Activated CD4-positive, alpha-beta T cell treated with anti-CD3 and anti-CD28 coated beads for 4 hours (primary cell): ENCODE measurements at regions not wholly inside any gene's neighbourhood (a gene's known extent, or its start where the extent isn't known, plus 50 kb on each side); places are given as distances from the start of the nearest gene placed in this dataset.

Experiments used
- DNase-seq, 2 donors: peaks; one replicate each; pipeline ENCODE4 v3.0.0-alpha.2; 2020

DNA sequence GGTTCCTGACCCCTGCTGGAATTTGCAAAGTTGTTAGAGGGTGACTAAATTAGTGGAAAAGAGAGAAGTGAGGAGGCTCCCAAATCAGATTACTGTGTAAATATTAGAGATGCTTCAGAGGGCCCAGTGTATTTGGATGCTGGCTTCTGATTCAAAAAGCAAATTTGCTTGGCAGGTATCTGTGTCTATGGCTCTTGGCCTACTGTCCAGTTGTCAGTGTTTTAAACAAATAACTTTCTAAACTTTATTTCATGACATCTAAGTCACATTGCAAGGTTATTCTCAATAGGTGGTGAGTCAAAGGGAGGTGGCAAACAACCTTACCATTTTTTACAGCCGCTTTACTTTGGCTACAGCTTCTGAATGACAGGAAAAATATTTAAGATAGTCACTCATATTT lies 720.1 kb downstream of the KCNA4 start:
- no peak for DNase-seq

DNA sequence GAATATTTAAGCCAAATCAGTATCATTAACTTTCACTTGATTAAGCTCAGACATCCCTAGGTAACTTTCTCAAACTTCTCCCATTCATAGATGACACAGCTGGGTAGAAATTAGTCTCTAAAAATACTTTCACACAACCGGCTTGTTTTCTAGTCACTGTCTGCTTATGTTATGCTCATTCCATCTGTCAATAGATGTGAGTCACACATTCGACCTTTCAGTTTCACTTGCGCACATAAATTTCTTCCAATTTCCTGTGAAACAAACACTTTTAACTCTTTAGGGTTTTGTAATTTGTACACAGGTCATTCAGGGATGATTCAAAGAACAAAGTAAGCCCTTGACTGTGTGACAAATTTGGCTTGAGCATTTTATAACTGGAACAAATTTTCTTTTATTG lies 723.0 kb downstream of the KCNA4 start:
- no peak for DNase-seq

DNA sequence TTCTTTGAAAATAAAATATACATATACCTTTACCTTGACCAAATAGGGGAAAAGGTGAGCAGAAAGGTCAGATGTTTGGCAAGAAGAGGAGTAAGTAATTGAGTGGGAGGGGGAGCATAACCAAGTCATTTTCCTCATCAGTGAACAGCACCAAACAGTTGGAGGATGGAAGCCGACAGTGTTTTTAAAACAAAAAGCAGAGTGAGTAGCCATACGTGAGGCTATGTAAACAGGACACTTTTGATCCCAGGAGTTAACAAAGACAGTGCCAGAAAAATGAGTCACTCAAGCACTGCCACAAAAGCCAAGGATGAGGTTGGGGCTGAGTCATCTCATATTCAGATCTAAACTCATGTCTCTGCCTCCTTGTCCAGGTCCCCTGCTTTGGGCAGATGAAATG lies 734.7 kb downstream of the KCNA4 start:
- no peak for DNase-seq

DNA sequence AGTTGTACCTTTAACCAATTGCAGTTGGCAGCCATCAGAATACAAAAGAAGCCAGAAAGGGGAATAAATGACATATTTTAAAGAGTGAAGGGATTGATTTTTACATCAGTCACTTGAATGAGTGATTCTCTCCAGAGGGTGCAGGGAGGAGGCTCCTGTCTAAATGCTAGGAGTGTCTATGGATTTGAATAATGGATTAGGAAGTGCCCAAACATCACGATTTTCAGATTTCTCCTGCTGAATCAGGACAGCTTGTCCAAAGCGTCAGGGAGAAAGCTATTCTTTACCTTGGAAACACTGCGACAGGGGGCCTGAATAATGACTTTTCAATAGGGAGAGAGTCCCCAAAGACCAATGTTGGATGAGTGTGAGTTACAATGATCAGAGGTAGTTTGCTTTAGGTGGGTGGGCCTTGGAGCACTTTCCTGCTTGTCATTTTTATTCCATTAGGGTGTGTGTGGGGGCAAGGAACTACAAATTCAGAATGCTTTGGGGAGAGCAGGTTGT lies 735.5 kb downstream of the KCNA4 start:
- no peak for DNase-seq

DNA sequence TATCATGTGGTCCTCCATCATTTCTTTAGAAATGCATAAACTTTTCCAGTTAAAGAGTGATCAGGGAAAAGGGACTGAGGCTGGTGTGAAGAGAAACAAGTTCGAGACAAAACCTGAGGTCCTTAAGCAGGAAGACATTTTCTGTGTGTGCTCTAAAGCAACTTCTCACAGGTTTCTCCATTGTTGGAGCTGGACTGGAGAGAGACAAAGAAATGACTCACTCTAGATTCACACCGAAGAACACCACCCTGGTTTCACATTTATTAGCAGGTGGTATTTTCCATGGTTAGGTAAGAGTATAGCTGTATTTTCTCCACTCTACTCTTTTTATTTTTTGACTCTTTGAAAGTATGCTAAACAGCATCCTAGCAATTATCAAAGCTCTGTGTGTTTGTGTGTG lies 736.4 kb downstream of the KCNA4 start:
- no peak for DNase-seq

DNA sequence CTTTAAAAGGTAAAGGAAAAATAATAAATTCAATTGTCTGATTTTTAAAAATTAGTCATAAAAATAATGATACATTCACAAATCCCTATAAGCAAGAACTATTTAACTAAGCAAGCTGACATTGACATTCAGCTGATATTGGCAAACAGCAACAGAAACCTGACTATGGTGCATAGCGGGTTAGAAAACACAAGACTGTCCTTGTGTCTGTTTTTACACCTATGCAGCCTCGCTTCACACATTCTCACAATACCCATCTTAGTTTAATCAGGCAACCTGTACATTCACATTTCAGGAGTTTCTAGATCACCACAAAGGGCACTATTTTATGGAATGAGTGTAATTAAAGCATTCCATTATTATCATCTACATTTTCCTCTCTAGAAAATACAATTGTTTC lies 737.1 kb downstream of the KCNA4 start:
- DNase-seq = no peak

DNA sequence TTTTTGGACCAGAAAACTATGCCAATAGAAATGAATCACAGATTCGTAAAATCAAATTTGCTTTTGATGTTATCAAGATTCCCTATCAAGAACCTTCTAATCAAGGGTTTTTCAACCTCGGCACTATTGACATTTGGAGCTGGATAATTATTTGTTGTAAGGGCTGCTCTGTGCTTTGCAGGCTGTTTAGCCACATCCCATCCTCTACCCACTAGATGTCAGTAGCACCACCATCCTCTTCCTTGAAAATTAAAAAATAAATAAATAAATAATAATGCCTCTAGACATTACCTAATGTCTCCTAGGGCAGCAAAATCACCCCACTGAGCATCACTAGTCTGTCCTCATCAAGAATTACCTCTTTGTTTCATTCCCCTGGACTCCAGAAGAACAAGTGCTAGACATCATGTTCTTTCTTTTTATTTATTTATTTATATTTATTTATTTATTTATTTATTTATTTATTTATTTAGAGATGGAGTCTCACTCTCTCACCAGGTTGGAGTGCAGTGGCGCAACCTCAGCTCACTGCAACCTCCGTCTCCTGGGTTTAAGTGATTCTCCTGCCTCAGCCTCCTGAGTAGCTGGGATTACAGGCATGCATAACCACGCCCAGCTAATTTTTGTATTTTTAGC lies 744.7 kb downstream of the KCNA4 start:
- DNase-seq = no peak

DNA sequence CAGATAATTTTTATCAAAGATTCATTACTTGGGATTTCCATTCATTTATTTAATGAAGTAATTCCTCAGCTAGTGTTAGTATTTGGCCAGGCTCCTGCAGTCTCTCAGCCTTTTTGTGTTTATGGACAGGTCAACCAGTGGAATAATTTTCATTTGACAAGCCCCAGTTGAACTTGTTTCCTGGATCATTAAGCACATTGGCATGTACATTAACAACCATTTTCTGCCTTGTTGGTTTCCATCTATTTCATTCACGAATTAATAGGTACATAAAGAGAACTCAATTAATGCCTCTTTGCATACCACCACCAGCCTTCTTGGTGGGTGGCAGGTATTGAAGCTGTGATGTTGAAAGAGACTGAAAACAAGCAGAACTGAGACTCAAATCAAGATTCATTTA lies 745.2 kb downstream of the KCNA4 start:
- no peak for DNase-seq

DNA sequence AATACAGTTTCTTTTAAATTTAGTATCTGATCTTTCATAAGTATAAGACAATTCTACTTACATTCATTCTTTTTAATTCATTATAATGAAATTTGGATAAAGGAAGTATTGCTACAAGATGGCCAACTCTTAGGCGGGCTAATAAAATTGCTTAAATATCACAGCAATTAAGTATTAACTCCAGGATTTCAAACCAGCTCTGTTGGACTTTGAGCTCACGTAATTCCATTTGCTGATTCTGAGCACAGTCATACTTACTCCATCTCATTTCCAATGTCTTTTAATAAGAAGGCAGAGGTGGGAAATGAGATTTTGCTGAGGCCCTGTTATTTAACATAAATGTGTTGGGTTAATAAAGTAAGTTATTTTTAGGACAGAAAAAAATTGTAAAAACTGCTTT lies 748.1 kb downstream of the KCNA4 start:
- no peak for DNase-seq

DNA sequence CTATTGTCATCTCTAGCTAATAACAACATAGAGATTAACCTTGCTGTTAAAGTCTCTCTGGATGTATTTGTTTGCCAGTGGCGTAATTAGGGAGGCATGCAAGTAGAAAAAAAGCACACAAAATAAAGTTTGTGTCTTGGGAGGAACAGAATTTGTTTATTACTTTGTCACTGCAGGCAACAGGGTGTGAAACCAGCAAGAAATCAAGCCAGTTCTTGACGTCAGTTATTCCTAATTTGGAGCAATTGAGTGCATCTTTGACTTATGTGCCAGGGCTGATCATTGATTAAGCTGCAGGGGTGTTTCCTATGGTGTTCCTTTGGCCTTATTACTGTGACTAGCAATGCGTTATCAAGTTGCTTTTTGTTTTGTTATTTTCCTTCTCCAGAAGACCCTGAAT lies 751.0 kb downstream of the KCNA4 start:
- no peak for DNase-seq

DNA sequence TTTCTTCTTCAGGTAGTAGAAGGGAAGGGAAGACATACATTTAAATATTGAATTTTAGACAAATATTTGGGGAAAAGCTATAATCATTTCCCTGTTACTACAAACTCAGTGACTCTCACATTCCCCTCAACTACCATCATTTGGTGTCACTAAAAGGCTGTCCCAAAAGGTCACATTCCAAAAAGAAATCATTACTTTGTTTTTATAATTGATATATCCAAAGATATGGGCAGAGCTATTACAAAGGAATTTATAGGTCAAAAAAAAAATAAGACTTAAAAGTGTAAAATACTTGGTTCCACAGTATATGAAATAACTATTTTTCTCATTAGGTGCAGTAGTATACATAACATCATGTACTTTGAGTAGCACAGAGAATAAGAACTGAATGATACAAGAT lies 751.4 kb downstream of the KCNA4 start:
- DNase-seq = no peak

DNA sequence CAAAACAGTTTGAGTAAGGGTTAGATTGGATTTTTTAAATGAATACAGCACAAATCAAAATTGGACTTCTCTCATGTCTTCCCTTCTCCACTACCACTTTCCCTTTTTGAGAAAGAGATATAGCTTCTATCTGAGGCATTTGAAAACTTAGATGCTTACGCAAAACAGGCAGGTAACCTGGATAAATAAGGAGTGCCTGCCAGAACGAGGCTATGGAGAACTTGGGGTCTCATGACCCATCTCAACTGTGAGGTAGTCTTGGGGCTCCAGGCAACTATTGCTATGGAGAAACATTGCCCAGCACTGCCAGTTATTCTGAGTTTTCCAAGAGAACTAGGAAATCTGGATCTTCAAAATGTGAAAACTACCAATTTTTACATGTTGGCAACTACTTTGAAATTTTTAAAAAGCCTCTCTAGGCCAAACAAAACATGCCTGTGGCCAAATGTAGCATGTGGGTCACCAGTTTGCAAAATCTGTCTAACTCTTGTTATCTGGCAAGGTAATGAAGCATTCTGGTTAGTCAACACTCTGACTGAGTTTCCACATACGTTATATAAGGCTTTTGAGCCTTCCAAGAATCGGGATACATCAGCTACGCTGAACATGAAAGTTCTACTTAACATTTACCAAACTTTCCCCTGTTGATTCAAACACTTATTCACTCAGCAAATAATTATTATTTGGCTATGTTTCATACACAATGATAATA lies 752.7 kb downstream of the KCNA4 start:
- DNase-seq = no peak

DNA sequence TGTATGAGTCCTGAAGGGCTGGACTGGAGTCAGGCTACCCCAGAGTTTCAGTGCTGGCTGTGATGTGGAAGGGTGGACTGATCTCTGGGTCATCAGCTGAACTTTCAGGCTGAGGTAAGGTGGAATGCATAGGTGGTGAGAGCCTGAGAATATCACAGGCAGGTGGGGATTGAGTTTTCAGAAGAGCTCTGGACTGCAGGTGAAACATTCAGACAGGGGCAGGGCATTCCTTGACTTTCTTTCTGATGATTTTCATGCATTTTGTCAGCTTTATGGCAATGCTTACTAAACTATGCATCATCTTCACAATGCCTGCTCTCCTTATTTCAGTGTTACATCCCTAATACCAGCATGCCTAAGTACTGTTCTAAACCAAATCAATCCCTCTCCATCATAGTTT lies 755.0 kb downstream of the KCNA4 start:
- no peak for DNase-seq

DNA sequence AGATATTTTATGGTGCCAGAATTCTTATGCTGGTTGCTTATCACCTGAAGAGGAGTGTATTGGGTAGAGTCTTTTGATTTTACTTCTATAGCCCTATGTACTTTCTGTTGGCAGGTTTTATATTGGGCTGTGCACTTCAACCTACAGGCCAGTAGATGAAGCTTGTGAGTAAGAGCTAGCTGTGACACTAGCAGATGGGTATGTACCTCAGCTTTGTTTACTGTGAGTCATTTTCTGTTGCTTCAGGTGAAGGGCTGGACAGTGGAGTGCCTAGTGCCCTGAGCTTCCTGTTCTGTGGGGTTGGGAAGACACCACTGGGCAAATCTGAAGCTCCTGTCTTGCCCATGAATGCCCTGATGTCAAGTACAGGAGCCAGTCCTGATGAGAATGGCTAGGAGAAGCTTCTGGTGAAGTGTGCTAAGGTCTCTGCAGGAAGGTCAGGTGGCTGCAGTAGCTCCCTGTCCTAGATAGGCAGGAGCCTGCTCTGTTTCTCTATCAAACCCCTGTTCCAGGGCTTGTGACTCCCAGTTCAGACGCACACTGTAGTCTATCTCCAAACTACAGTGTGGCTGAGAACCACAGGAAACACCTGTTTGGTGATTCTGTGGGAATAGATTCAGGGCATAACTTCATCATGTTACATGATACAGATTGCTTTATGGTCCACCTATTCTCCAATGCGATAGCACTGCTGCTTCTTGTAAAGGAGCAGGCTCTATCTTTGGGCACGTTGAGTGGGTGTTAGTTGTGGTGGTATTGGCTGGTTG lies 755.7 kb downstream of the KCNA4 start:
- DNase-seq = no peak

DNA sequence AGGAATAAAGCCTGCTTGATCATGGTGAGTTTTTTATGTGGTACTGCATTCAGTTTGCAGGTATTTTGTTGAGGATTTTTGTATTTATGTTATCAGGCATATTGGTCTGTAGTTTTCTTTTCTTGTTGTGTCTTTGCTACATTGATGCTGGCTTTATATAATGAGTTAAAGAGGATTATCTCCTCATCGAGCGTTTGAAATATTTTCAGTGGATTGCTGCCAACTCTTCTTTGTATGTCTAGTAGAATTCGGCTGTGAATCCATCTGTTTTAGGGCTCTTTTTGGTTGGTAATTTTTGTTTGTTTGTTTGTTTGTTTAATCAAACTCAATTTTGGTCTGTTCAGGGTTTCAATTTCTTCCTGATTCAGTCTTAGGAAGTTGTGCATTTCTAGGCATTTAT lies 758.4 kb downstream of the KCNA4 start:
- no peak for DNase-seq

DNA sequence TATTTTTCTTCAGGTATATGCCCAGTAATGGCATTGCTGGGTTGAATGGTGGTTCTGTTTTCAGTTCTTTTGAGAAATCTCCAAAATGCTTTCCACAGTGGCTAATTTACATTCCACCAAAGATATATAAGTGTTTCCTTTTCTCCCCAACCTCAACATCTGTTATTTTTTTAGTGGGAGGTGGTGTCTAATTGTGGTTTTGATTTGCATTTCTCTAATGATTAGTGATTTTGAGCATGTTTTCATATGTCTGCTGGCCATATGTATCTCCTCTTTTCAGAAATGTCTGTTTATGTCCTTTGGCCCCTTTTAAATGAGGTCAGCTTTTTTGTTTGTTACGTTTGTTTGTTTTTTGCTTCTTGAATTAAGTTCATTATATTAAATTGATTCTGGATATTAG lies 760.2 kb downstream of the KCNA4 start:
- no peak for DNase-seq

DNA sequence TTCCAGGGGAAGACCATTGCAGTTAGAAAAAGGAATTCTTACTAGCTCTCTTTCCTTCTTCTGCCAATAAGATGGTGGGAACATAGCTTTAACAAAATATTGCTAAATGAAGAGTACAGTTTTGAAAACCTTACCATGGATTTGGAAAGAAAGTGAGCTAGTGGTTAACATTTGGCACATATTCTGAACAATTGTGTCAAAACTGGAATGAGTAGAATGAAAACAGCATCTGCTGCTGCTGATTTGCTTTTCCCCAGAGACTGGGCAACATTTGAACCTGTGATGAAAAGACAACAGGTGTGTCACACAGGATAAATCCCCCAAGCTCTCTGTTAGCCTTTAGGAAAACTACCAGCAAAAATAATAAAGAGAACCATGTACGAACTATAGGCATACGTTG lies 761.4 kb downstream of the KCNA4 start:
- DNase-seq = no peak

DNA sequence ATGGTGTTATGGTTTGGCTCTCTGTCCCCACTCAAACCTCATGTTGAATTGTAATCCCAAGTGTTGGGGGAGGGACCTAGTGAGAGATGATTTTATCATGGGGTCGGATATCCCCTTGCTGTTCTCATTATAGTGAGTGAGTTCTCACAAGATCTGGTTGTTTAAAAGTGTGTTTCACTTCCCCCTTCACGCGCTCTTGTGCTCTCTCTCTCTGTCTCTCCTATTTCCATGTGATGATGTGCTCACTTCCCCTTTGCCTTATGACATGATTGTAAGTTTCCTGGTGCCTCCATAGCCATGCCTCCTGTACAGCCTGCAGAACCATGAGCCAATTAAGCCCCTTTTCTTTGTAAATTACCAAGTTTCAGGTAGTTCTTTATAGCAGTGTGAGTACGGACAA lies 765.1 kb downstream of the KCNA4 start:
- no peak for DNase-seq

DNA sequence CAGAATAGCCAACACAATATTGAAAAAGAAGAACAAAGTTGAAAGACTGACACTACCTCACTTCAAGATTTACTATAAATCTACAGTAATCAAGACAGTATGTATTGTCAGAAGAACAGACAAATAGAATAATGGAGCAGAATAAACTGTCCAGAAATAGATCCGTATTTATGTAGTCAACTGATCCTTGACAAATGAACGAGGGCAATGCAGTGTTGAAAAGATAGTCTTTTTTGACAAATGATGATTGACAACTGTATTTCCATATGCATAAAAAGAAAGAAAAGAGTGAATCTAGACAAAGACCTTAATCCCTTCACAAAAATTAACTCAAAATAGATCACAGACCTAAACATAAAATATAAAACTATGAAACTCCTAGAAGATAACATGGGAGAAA lies 767.1 kb downstream of the KCNA4 start:
- DNase-seq = no peak

DNA sequence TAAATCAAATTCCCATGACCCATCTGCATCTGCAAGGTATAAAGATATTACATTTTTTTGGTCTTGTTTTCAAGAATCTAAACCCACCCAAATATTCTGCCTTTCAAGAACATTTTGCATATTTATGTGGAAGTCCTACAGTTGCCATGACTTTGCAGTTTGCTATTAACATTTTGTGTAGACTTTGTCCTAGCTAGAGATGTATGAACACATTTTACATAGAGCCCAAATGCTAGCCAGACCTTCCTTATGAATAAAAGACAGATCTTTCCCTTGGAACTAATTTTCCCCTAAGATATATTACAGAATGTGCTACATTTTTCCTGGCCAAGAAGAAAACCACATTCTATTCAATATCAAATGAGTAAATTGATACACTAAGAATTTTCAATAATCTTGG lies 772.5 kb downstream of the KCNA4 start:
- DNase-seq = no peak

DNA sequence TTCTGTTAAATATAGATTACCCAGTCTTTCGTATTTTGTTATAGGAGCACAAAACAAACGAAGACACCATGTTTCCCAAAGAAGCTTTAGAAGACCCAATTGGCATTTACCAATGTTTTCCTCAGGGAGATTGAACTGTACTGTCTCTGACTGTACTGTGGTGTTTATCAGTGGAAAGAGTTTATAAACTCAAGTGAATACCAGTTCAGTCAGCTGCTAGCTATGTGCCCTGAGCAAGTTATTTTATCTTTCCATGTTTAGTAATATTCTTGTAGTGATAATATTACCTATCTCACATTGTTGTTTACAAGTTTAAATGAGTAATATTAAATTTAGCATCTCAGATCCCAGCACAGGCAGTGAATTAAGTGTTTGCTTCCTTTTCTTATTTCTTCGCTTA lies 773.2 kb downstream of the KCNA4 start:
- DNase-seq = no peak

DNA sequence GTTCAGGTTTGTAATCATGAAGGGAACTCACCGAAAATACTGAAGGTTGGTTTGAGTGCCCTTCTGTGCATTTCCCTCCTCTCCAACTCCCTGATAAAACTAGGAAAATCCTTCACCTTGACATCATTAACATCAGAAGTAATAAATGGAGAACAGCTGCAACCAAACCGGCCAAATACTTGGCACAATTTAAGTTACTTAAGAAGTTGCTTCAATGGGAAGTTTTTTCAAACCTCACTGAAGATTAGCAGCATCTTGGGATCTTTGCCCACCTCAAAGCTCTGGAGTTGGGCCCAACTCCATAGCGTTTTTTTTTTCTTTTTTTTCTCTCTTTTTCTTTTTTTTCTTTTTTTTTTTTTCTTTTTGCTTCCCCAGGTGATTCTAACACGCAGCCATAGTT lies 784.8 kb downstream of the KCNA4 start:
- DNase-seq = no peak

DNA sequence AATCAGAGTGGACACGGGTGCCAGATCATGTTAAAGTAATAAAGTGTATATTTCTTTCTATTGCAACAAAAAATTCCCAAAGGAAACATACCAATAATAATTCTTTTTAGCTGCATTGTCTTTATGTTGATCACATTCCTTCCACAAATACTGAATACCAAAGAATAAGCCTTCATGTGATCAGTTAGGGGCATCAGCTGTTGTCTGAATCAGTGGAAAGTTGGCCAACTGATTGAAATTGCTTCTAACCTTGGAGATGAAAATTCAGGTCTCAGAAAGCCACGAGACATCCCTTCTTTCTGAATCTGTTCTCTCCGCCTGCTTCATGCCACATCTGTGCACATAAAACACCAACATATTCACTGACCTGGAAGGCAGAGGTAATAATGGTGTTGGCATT lies 785.2 kb downstream of the KCNA4 start:
- no peak for DNase-seq

DNA sequence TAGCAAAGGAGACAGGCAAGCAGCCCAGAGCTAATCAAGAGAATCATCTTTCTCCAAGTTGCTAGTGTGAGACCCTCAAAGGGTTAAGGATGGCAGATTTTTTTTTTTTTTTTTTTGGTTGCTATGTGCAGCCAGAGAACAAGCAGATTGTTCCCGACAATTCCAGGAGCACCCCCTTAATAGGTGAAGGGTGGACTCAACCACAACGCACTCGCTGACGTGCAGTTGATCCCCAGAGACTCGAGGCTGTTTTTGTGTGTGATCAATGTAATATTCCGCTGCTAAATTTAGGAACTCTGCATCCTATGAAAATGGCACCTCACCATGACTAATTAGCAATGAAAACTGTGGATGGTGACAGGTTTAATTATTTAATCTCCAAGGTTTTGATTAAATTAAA lies 789.0 kb downstream of the KCNA4 start:
- DNase-seq = no peak
